ENCODE measurements at regions not wholly inside any gene's neighbourhood (a gene's known extent, or its start where the extent isn't known, plus 50 kb on each side); places are given as distances from the start of the nearest gene placed in this dataset.
A peak's percentile ranks its signal among the peaks of the same experiment; 100 is the strongest.

DNA sequence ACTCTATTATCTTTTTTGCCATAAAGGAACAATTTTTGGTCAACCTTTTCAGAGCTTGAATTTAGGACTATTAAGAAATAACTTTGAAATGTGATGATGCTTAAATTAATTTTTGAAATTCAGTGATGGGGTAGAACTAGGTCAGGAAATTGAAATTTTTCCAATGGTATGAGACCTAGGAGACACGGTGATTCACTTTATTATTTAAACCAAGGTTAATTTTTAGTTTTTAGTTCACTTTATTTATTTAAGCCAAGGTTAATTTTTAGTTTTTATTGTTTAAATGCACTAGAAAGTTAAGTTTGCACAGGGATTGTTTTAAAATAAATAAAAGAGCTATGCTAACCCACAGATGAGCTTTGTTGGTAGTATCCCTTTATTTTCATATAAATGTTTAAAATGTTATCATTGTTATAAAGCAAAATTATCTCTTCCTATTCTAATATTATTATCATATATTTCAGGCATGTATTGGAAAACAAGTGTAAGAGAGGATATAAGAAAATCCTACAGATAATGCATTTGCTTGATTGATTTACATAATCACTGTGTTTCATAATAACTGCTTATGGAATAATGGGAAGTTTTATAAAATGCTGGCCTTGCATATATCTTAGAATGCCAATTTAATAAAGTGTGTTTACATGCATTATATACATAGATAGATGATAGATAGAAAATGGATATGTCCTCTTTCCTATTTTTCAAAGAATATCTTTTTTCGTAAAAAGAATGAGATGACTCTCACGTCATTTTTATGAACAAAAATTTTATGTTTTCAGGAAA is 163.6 kb downstream of the HGF start:
- no peak for DNase-seq

DNA sequence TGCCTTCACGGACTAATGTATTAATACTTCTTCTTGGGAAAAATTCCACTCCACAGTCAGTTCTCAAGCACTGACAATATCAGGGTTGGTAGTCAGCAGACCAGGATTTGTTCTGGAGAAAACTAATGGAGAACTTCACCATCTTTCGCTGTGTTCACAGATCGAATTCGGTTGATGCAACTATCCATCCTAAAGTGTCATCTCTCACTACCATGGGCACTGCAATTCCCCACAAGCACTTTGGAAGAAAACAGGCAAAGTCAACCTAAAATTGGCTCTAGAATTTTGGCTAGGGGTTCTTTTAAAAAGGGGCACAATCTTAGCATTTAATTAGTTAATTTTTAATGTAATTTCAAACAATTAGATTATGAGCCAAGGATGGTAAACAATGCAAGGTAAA is 164.4 kb downstream of the HGF start:
- no peak for DNase-seq

DNA sequence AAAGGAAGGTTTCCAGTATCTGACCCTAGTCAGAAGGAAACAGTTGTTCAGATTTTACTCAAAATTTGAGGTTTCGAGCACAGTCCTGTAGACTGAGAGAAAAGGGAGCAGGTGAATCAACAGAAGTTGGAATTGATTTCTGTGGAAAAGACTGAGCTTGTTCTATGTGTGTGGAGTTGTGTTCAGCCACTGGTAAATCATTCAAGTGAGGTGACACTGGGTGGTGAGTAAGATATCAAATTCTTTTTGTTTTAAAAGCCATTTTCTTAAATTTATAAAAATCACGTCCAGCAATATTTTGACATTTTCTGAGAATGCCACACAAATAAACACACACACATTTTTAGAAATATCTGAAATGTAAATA is 165.1 kb downstream of the HGF start:
- no peak for DNase-seq

DNA sequence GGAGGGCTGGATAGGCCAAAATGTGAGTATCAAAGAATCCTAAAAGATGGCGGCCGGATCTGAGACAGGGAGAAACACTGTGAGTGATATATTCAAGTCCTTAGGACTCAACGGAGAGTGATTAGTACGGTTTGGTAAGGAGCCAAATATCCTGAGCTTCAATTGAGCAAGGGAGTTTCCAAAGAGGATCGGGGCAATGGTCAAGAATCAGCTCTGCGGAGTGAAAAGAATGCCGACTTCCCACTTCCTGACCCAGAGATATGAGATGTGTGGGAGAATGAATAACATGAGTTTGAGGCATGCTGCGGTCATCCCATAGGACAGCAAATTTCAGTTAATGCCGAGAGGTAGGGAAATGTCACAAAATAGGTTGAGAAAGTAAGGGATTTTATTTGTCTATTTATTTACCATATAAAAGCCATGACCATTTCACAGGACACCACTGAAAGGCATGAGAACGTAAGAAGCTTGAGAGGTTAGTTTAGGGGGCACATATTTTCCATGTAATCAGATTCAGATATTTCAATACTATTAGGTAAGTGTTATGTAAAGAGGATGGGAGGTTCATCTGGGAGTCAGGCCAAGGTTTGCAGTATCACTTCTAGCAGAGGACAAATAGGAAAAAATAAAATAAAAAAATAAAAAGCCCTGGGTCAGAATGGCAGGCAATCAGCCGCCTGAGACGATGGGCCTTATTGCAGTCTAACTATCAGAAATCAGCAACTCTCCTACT is 165.6 kb downstream of the HGF start:
- DNase-seq = no peak

DNA sequence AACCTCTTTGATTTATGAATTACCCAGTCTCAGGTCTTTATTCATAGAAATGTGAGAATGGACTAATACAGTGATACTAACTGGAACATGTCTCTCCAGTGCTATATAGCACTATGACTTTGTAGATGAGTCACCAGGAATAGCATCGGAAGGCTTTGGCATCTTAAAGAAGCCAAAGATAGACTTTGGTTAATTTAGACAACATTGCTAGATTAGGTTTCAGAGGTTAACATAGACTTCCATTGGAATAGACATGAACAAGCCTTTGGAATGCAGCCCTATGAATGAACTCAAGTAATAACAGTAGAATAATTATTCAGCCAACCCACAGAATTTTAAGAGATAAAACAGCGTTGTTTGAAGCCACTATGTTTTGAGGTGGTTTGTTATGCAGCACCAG is 169.2 kb downstream of the HGF start:
- no peak for DNase-seq

DNA sequence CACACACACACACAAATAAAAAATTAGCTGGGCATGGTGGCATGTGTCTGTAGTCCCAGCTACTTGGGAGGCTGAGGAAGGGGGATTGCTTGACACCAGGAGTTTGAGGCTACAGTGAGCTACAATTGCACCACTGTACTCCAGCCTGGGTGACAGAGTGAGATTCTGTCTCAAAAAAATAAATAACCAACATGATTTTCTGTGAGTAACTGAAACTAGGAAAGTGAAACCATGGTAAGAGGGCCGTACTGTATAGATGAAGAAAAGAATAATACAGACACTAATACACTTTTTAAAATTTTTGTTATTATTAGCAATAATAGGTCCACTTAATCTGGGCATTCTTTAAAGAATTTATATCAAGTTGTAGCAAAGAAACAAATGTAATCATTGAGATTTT is 170.9 kb downstream of the HGF start:
- DNase-seq = no peak

DNA sequence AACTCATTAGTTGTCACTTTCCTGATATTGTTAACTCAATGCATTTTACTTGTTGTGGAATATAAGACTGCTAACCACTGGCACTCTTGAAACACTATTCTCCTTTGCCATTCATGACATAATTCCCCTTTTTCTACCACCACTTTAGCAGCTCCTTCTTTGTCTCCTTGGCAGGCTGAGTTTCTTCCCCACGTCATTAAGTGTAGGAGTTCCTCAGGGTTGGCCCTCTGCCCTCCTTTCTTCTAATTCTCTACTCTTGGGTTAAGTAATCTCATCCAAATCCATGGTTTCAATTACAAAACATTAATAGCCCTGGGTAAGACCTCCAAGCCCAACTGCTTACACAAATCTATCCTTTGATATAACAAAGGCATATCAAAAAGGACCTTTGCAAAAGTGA is 175.1 kb downstream of the HGF start:
- DNase-seq = no peak

DNA sequence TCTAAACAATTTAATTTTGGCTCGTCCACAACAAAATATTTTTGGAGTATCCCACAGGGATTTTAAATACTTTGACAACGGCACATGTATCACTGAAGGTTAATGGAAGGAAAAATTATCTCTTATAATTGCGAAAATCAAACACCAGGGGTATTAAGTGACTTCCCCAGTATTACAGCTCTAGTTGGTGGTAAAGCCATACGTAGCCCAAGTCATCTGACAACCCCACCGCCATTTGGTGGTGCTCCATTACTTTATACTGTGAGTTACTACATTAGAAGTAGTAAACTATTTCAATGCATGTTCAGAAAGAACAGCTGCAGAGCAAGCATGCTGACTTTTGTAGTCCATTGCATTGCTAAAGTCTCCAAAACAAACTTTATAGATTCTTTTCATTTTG is 179.7 kb downstream of the HGF start:
- DNase-seq = no peak

DNA sequence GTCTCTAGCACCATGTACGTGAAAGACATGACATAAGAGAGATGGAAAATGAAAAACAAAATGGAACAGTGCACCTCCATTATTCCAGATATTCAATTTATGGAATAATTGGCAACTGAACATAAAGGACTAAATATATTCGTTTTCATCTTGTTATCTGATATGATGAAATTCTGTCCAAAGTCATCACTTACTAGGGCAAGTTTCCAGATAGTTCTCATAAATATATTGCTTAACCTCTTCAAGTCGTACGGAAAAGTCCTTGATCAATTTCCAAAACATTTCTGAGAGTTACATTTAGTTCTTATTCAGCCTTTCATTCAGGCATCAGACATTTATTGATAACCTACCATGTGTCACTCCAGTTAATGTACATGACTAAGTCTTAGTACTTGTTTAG is 185.2 kb downstream of the HGF start:
- no peak for DNase-seq

DNA sequence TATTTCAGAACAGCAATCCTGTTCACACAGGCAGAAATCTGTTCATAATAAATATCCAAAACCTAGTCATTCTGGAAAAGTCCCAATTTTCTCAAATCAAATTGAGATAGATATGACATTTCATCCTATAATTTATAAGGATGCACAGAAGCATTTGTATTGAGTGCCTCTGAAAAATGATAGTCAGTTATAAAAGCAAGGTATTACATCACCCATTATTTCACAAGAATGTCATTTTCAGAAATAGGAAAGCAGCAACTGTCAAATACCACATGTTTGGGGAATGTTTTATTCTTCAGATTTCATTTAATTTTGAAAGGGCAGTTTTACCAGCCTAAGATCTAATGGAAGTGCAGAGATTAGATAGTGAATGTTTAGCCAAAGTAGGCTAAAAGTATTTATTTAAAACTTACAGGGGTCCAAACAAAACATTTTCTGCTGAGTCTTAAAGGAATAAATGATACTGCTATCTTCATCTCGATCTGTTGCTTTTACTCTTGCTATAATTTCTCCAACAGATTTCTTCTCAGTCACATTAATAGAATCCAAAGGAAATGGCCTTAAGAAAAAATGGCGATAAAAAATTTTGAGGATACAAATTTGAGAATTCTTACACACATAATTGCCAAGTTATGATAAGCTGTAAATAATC is 185.8 kb downstream of the HGF start:
- no peak for DNase-seq

DNA sequence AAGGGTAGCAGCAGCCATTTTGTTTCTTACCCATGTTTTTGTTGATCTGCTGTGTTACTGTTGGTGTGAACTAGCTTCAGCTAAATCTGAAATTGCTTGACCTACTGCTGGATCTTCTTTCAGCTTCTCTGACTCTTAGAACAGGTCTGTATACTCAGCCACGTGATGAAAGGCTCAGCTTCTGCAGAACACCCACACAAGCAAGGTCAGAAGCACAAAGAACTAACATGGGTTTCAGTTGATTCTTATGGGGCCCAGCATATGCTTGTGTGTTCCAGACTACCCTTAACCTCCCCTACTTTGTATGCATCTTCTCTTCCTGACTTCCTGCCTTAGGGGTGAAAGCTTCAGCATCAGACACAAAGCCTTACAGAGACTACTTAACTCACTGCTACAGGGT is 186.8 kb downstream of the HGF start:
- no peak for DNase-seq

DNA sequence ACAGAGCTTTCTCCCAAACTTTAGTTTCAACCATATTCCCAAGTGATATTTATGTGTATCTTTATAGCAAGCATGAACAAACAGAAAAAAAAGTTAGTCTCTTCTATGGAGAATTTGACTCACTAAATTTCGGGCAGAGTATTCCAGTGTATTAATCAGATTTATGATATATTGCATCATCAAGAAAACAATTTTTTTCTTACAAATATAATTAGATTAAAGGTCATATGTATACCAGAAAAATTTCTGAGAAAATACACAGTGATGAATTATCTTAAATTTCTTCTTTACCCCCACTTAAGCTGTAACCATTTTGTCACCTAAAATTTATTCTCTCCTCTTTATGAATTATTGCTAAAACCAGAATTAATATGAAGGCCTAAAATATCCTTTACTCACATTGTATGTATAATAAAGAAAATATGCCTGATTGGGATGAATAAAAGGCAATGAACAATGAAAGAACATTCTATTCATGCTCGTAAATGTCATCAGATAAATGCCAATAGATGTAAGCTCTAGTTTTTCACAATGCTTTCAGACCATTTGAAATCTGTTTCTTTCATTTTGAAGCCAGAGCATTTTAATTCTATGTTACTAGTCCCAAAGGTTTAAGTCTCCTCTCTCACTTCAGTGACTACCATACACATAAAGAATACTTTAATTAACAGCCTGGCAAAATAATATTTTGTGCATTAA is 192.1 kb downstream of the HGF start:
- no peak for DNase-seq

DNA sequence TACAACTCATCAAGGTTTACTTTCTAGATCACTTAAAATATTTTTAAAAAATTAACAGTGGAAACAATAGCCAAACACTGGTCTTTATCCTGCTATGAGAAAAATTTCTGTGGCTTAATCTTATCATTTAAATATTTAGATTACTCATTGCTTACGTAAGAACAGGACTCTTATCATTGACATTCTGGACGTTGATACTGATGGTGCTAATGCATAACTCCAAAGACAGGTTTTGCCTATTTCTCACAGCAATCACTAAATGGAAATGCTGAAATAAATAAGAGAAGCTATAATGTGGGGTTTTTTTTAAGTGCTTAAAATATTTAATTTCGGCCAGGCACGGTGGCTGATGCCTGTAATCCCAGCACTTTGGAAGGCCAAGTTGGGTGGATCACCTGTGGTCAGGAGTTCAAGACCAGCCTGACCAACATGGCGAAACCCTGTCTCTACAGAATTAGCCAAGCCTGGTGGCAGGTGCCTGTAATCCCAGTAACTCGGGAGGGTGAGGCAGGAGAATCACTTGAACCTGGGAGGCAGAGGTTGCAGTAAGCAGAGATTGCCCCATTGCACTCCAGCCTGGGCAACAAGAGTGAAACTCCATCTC is 195.0 kb downstream of the HGF start:
- no peak for DNase-seq

DNA sequence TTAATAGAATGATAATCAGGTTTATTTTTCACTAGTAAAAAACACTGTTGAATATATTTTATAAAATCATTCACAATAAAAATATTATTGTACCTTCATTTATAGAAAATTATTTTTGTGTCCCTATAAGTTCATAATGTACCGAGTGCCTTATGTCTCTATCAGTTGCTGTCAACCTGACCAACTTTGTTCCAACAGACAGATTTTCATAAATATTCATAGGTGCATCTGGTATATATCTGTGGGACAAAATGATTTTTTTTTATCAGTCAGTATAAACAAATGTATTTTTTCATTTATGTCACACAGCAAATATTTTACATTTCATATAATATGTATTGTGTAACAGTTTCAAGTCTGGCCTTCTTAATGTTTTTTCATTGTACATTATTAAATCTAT is 195.9 kb downstream of the HGF start:
- no peak for DNase-seq

DNA sequence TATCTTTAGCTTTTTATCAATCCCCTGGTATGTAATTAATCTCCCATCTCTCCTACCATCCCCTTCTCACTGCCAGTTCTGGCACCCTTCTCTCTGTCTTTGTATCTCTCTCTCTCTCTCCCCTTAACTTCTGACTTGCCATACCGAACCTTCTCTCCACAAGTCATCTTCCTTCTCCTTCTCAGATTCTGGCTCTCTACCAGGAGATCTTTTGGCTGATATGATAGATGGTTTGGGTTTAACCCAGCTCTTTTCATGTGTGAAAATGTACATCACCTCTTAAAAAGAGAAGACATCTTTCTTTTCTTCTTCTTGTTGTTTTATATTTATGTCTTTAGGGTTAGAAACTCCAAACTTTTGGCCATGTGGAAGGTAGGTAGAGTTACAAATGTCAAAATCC is 196.7 kb downstream of the HGF start:
- DNase-seq = no peak

DNA sequence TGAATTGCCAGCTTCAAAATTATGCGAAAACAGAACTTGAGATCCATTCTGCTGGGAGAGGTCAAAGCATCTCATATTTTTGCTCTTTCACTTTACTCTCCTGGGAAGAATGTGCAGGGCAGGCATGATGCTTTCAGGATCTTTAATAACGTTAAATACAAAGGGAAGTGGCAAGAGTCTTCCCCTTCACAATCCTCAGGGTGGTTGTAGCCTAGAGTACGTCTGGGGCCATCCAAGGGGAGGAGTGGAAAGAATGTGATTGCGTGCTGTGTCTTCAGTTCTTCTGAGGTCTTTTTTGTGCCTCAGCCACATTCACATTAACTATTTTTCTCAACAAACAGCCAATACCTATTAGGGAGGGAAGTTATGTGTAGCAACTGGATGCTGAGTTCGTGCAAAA is 207.3 kb downstream of the HGF start:
- DNase-seq = no peak

DNA sequence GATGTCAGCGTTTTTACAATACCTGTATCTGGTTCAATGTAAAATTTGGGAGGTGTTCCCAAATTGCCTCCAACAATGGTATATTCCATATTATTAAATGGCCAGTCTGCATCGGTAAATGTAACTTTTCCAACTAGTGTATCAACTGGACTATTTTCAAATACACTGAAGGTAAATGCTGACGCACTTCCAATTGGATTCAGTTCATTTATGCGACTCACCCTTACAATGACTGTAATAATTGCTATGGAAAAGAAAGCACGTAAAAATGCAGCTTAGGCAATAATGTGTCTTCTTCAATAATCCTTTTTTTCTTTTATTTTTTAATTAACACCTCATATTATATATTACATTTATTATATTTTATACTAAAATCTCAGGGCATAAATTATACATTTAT is 209.1 kb downstream of the HGF start:
- no peak for DNase-seq

DNA sequence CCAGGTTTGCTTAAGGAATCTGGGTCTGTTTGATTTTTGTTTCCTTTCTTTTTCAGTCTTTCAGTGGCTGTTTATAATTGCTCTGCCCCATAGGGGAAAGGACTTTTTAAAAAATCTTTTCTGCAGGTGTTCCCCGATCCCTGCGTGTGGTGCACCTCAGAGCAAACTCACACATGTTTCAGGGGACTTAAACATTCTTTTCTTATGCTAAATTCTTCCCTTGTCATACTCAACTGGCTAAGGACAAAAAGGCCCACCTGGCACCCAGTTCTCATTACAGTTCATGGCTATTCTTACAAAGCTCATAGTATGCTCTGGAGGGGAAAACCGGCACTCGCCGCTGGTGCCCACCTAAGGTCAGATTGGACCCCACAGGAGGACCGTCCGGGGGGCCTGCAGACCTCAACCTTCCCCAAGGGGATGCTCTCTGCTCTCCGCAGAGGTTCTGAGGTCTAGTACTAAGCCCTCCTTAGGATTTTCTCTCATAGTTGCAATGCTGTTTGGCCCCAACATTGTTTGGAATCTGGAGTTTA is 220.3 kb downstream of the HGF start:
- DNase-seq = no peak

DNA sequence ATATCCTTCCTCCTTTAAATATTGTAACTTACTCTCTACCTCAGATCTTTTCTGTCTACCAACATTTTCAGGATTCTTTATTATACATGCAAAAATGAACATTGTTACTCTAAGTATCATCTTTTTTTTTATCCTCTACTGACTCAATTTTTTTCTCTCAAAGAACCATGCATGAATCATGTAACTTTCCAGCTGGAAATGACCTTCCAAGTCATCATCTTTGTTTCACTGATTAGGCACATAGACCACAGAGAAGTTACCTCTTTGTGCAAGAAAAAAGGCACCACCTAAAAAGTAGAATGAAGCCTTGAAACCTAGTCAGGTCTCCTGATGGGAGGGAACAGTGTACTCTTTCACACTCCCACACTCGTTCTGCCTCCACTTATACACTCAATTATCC is 234.9 kb downstream of the HGF start:
- DNase-seq = no peak

DNA sequence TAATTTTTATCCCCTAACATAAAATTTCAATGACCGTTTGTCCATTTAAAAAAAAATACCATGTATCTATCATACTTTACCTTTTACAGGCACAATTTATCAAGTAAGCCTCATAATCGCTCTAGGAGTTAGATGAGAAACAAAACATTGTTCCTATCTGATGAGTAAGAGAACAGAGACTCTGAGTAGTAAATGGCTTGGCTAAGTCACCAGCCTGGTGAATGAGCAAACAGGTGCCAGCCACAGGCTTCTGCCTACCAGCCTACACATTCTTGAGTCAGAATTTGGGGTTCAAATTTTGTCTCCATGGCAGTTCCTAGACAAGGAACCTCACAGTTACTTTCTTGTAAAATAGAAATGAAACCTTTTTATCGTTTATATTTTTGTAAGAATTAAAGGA is 235.4 kb downstream of the HGF start:
- no peak for DNase-seq

DNA sequence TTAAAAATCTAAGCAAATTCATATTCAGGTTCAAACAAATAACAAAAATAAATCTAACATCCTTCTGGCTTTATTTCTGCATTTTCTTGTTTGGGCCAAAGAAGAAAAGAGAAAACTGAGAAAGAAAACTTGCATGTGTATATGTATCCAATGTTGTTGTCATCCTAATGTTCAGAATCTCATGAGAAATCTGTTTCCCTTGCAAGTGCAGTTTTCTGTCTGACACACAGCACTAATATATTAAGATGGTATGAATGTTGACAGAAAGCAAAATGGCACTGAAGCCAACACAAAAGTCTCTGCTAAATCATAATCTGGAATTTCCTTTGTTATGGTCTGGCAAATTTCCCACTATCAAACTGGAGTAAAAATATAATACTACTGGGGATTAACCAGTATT is 235.9 kb downstream of the HGF start:
- no peak for DNase-seq

DNA sequence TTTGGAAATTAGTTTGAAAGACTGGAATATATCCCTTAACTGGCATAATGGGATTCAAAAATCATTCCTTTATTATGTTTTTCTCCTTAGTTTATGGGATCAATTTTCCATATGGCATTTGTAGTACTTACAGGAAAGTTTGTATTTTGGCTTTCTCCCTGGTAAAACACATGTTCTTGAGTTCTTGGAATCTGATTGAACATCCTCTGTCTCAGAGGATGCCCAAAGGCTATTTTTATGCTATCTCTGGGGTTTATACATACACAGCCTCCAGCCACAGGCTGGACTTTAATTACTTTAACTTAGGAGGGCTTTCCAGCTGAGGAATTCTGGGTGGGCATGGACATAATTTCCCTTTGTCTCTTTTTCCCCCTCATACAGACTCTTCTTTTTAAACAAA is 236.4 kb downstream of the HGF start:
- peak; percentile 8 for DNase-seq

Data from skin of body (tissue), 1 donor.